GM10248 (cell line): ENCODE measurements at regions not wholly inside any gene's neighbourhood (a gene's known extent, or its start where the extent isn't known, plus 50 kb on each side); places are given as distances from the start of the nearest gene placed in this dataset.

Experiments
- CTCF ChIA-PET: fragments of 300-600 bp; sonication (Branson Sonifier 250); formaldehyde crosslinking; extraction: SDS; loops from one replicate; lab custom pipeline; 2021; ENCODE audit warnings: antibody characterized with exemption; lab: Yijun Ruan, JAX
- POLR2A ChIA-PET: fragments of 350-650 bp; sonication (Branson Sonifier 250); formaldehyde crosslinking; extraction: SDS; loops from one replicate; lab custom pipeline; 2020; ENCODE audit warnings: antibody characterized with exemption; lab: Yijun Ruan, JAX
- DNase-seq: peaks from one replicate; pipeline ENCODE4 v3.0.0; 2012; ENCODE audit errors: extremely low spot score
- CTCF ChIP-seq: IDR thresholded peaks from 2 replicates; pipeline ENCODE4 v1.5.1; 2012; ENCODE audit warnings: mild to moderate bottlenecking, low read depth; ENCODE audit errors: extremely low read depth, missing control alignments, control extremely low read depth

- ChIA-PET CTCF (interaction anchor here (1.0 to 5.2 kb wide), 4 partner anchors 11 to 67 kb away, joined by 3 to 40 read pairs (median 6); no protein-coding TSS in a partner anchor), POLR2A (no interaction called here)
- TF ChIP-seq CTCF, result no peak
- no peak for DNase-seq
Observed at GRCh38 chrX:10085223-10085622, 71.6 kb upstream of the CLCN4 start.

GRCh38 chrX:10086676-10087075 is 70.1 kb upstream of the CLCN4 start:
- DNase-seq, result no peak
- TF ChIP-seq CTCF, result no peak
- ChIA-PET POLR2A (no interaction called here), CTCF (interaction anchor here (1.5 to 1.6 kb wide), 2 partner anchors 32 to 34 kb away, joined by 5 to 7 read pairs; no protein-coding TSS in a partner anchor)

- POLR2A ChIA-PET, result no interaction called here
- CTCF ChIA-PET, result no interaction called here
- TF ChIP-seq CTCF, result no peak
- DNase-seq, result no peak
Observed at GRCh38 chrX:10087391-10087790, 69.4 kb upstream of the CLCN4 start.

- POLR2A ChIA-PET, result no interaction called here
- no peak for DNase-seq
- CTCF ChIA-PET, result interaction anchor here (2.0 to 2.3 kb wide), 2 partner anchors 12 to 30 kb away, joined by 5 to 6 read pairs; no protein-coding TSS in a partner anchor
- no peak for TF ChIP-seq CTCF
Observed at GRCh38 chrX:10089378-10089795, 67.4 kb upstream of the CLCN4 start.

GRCh38 chrX:10090319-10090718 is 66.5 kb upstream of the CLCN4 start:
- no peak for TF ChIP-seq CTCF
- ChIA-PET POLR2A (no interaction called here), CTCF (interaction anchor here (1.0 to 2.3 kb wide), 3 partner anchors 13 to 30 kb away, joined by 3 to 6 read pairs (median 5); no protein-coding TSS in a partner anchor)
- no peak for DNase-seq

GRCh38 chrX:10095246-10095645 is 61.5 kb upstream of the CLCN4 start:
- ChIA-PET CTCF (interaction anchor here (1.0 to 6.8 kb wide), 5 partner anchors 12 to 78 kb away, joined by 3 to 45 read pairs (median 4); no protein-coding TSS in a partner anchor), POLR2A (no interaction called here)
- TF ChIP-seq CTCF, result no peak
- no peak for DNase-seq
